ENCODE measurements at regions not wholly inside any gene's neighbourhood (a gene's known extent, or its start where the extent isn't known, plus 50 kb on each side); places are given as distances from the start of the nearest gene placed in this dataset.

DNA sequence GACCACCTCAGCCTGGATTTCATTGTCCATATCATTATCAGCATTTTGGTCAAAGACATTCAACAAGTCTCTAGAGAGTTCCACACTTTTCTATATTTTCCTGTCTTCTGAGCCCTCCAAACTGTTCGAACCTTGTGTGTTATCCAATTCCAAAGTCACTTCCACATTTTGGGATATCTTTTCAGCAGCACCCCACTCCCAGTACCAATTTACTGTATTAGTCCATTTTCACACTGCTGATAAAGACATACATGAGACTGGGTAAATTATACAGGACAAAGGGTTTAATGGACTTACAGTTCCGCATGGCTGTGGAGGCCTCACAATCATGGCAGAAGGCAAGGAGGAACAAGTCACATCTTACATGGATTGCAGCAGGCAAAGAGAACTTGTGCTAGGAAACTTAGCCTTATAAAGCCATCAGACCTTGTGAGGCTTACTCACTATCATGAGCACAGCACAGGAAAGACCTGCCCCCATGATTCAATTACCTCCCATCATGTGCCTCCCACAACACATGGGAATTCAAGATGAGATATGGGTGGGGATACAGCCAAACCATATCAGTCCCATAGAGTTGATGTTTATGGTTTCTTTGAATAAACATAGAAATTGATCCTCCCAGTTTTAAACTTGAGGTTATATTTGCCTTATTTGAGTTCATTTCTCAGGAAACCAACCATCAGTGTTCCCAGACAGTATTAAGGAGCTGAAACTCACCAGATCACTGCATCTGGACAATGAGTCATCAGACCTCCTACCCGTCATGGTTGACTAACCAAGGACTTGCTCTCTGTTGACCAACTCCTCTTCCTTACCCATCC is 322.7 kb upstream of the DUSP10 start:
- Histone ChIP-seq H3K36me3 (replicated peaks; ENCODE audit: low read depth, low read length) (no peaks in the 10 kb centered on the region), H3K9ac (ENCODE audit: low read length) (no peak overlapping the region), H3K9me3 (ENCODE audit: insufficient read depth, low read length) (peaks cover 19% of the 10 kb centered on the region), H3K4me3 (ENCODE audit: low read length) (no peak overlapping the region), H3K27ac (ENCODE audit: low read length) (no peak overlapping the region), H2AFZ (ENCODE audit: low read depth, low read length) (no peak overlapping the region), H3K4me2 (ENCODE audit: low read length) (no peak overlapping the region), H3K4me1 (ENCODE audit: low read length) (no peaks in the 10 kb centered on the region), H4K20me1 (ENCODE audit: insufficient read depth, low read length) (no peaks in the 10 kb centered on the region), H3K27me3 (ENCODE audit: low read depth, low read length) (no peaks in the 10 kb centered on the region), H3K79me2 (ENCODE audit: low read length) (no peaks in the 10 kb centered on the region)
- TF ChIP-seq, protein P1, sequence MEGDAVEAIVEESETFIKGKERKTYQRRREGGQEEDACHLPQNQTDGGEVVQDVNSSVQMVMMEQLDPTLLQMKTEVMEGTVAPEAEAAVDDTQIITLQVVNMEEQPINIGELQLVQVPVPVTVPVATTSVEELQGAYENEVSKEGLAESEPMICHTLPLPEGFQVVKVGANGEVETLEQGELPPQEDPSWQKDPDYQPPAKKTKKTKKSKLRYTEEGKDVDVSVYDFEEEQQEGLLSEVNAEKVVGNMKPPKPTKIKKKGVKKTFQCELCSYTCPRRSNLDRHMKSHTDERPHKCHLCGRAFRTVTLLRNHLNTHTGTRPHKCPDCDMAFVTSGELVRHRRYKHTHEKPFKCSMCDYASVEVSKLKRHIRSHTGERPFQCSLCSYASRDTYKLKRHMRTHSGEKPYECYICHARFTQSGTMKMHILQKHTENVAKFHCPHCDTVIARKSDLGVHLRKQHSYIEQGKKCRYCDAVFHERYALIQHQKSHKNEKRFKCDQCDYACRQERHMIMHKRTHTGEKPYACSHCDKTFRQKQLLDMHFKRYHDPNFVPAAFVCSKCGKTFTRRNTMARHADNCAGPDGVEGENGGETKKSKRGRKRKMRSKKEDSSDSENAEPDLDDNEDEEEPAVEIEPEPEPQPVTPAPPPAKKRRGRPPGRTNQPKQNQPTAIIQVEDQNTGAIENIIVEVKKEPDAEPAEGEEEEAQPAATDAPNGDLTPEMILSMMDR (IDR thresholded peaks at IDR 0.05; ENCODE audit: low read depth, low read length) = no peak
- TF ChIP-seq EZH2phosphoT487 (IDR thresholded peaks at IDR 0.05; ENCODE audit: low read depth) = no peak

DNA sequence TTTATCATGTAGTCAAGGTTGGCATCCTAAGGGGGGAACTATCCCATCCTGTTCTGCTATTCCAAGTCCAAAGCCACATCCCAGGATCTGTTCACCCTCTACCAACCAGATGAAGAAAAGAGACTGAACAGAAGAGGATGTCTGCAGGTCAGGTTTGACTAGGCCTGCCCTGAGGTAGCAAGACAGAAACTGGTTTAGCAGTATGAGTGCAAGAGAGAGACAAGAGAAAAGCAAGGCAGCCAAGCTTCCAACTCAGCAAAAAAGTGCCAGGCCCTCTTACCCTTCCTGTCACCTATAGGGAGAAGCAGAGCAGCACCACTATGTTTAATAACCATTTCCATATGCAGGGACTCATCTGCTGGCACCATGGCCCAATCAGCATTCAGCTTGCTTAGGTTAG is 320.8 kb upstream of the DUSP10 start:
- no peak overlapping the region for H3K4me2 ChIP-seq (ENCODE audit: low read length)
- no peak overlapping the region for H2AFZ ChIP-seq (ENCODE audit: low read depth, low read length)
- H3K79me2 ChIP-seq (ENCODE audit: low read length) = no peaks in the 10 kb centered on the region
- H3K9me3 ChIP-seq (ENCODE audit: insufficient read depth, low read length) = peaks cover 19% of the 10 kb centered on the region
- no peak overlapping the region for H3K4me3 ChIP-seq (ENCODE audit: low read length)
- peaks cover under 1% of the 10 kb centered on the region; the same call in 1 of the 2 replicates for H3K4me1 ChIP-seq (ENCODE audit: low read length)
- H4K20me1 ChIP-seq (ENCODE audit: insufficient read depth, low read length) = no peaks in the 10 kb centered on the region
- H3K27me3 ChIP-seq (ENCODE audit: low read depth, low read length) = no peaks in the 10 kb centered on the region
- no peak overlapping the region for H3K9ac ChIP-seq (ENCODE audit: low read length)
- H3K27ac ChIP-seq (ENCODE audit: low read length) = no peak overlapping the region
- TF ChIP-seq EZH2phosphoT487 (IDR thresholded peaks at IDR 0.05; ENCODE audit: low read depth) = no peak
- TF ChIP-seq, protein P1 (IDR thresholded peaks at IDR 0.05; ENCODE audit: low read depth, low read length) = no peak
- no peaks in the 10 kb centered on the region for H3K36me3 ChIP-seq (replicated peaks; ENCODE audit: low read depth, low read length)

DNA sequence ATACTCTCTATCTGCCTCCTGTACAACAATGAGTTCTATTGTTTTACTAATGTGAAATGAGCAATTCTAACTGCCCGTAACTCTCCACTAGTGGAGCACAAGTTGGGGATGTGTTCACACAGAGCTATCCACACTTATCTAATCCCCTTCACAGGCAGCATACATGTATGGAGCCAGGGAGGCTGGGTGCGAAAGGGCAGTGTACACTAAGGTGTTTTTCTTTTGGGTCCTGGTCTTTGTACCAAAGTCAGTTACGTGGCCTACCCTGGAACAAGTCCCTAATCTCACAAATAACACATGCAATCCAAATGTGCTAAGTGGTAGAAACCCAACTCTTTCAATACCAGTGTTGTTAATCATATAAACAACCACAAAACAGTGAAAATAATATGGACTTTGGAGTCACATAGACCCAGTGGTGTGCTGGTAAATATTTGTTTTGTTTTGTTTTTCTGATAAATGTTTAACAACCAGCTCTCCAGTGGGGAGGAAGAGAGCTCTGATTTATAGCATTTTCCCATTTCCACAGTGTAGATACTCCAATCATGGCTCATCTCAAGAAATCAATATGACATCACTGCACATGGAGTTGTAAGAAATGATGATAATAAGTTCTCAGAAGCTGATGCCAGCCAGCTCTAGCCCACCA is 319.9 kb upstream of the DUSP10 start:
- Histone ChIP-seq H2AFZ (ENCODE audit: low read depth, low read length) (no peak overlapping the region), H3K27me3 (ENCODE audit: low read depth, low read length) (no peaks in the 10 kb centered on the region)

More for the DNA sequence above, 319.9 kb upstream of the DUSP10 start:
- Histone ChIP-seq H3K4me2 (ENCODE audit: low read length) (no peak overlapping the region), H3K9me3 (ENCODE audit: insufficient read depth, low read length) (peaks cover 19% of the 10 kb centered on the region), H3K36me3 (replicated peaks; ENCODE audit: low read depth, low read length) (no peaks in the 10 kb centered on the region), H3K27ac (ENCODE audit: low read length) (no peak overlapping the region), H3K9ac (ENCODE audit: low read length) (no peak overlapping the region), H4K20me1 (ENCODE audit: insufficient read depth, low read length) (no peaks in the 10 kb centered on the region), H3K79me2 (ENCODE audit: low read length) (no peaks in the 10 kb centered on the region), H3K4me1 (ENCODE audit: low read length) (peaks cover 9% of the 10 kb centered on the region), H3K4me3 (ENCODE audit: low read length) (no peak overlapping the region)
- TF ChIP-seq EZH2phosphoT487 (IDR thresholded peaks at IDR 0.05; ENCODE audit: low read depth) = no peak
- TF ChIP-seq, protein P1 (IDR thresholded peaks at IDR 0.05; ENCODE audit: low read depth, low read length) = no peak
